ENCODE measurements at regions not wholly inside any gene's neighbourhood (a gene's known extent, or its start where the extent isn't known, plus 50 kb on each side); places are given as distances from the start of the nearest gene placed in this dataset.

GRCh38 chr2:439556-440402 lies 151.9 kb upstream of the ALKAL2 start:
- ChIA-PET POLR2A (no interaction called here), CTCF (no interaction called here)
- TF ChIP-seq FOXM1 (IDR thresholded peaks at IDR 0.05; ENCODE audit: borderline replicate concordance) (no peak), CTBP1 (IDR thresholded peaks at IDR 0.05; ENCODE audit: borderline replicate concordance) (no peak), NFRKB (IDR thresholded peaks at IDR 0.05) (no peak), SUZ12 (IDR thresholded peaks at IDR 0.05) (no peak), HDGF (IDR thresholded peaks at IDR 0.05; ENCODE audit: borderline replicate concordance) (no peak), FOXK2 (IDR thresholded peaks at IDR 0.05) (no peak), PKNOX1 (IDR thresholded peaks at IDR 0.05) (no peak), SP1 (IDR thresholded peaks at IDR 0.05) (no peak), BHLHE40 (IDR thresholded peaks at IDR 0.05; ENCODE audit: borderline replicate concordance) (no peak), FOXA1 (IDR thresholded peaks at IDR 0.05) (no peak), ZNF384 (IDR thresholded peaks at IDR 0.05) (no peak), ARNT (IDR thresholded peaks at IDR 0.05) (no peak), L3MBTL2 (conservative IDR thresholded peaks at IDR 0.05) (no peak), ELF4 (IDR thresholded peaks at IDR 0.05) (no peak)

GRCh38 chr2:439077-439476 lies 151.2 kb upstream of the ALKAL2 start:
- DNase-seq (ENCODE audit: extremely low spot score): no peak
- POLR2A ChIA-PET: no interaction called here
- peak; percentile 42 for TF ChIP-seq L3MBTL2 (conservative IDR thresholded peaks at IDR 0.05)
- TF ChIP-seq SP1 (IDR thresholded peaks at IDR 0.05): no peak
- CTCF ChIA-PET: no interaction called here

More at GRCh38 chr2:439556-440402, 151.9 kb upstream of the ALKAL2 start:
- DNase-seq (ENCODE audit: extremely low spot score): no peak

- ChIA-PET POLR2A (no interaction called here), CTCF (no interaction called here)
- no peak for DNase-seq (ENCODE audit: extremely low spot score)
- TF ChIP-seq ARNT (IDR thresholded peaks at IDR 0.05): no peak
- TF ChIP-seq PKNOX1 (IDR thresholded peaks at IDR 0.05): peak; percentile 28; the same call in 1 of the 2 replicates
- no peak for TF ChIP-seq ELF4 (IDR thresholded peaks at IDR 0.05)
These were observed 150.0 kb upstream of the ALKAL2 start for GRCh38 chr2:437756-438393.

GRCh38 chr2:437180-437579 lies 149.3 kb upstream of the ALKAL2 start:
- CTCF ChIA-PET: no interaction called here
- DNase-seq (ENCODE audit: extremely low spot score): no peak
- TF ChIP-seq TARDBP (IDR thresholded peaks at IDR 0.05) (no peak), CTBP1 (IDR thresholded peaks at IDR 0.05; ENCODE audit: borderline replicate concordance) (no peak), ARNT (IDR thresholded peaks at IDR 0.05) (no peak), LEF1 (IDR thresholded peaks at IDR 0.05; ENCODE audit: borderline replicate concordance) (no peak), SP1 (IDR thresholded peaks at IDR 0.05) (no peak)
- POLR2A ChIA-PET: no interaction called here

GRCh38 chr2:436205-436604 lies 148.3 kb upstream of the ALKAL2 start:
- no peak for DNase-seq (ENCODE audit: extremely low spot score)
- no peak for TF ChIP-seq SP1 (IDR thresholded peaks at IDR 0.05)
- no peak for TF ChIP-seq FOXM1 (IDR thresholded peaks at IDR 0.05; ENCODE audit: borderline replicate concordance)
- no peak for TF ChIP-seq LEF1 (IDR thresholded peaks at IDR 0.05; ENCODE audit: borderline replicate concordance)
- TF ChIP-seq SUZ12 (IDR thresholded peaks at IDR 0.05): no peak
- TF ChIP-seq ZNF384 (IDR thresholded peaks at IDR 0.05): no peak
- no peak for TF ChIP-seq FOXK2 (IDR thresholded peaks at IDR 0.05)
- no peak for TF ChIP-seq NFRKB (IDR thresholded peaks at IDR 0.05)
- TF ChIP-seq ARNT (IDR thresholded peaks at IDR 0.05): no peak
- TF ChIP-seq BHLHE40 (IDR thresholded peaks at IDR 0.05; ENCODE audit: borderline replicate concordance): no peak
- no peak for TF ChIP-seq L3MBTL2 (conservative IDR thresholded peaks at IDR 0.05)
- no peak for TF ChIP-seq FOXA1 (IDR thresholded peaks at IDR 0.05)
- TF ChIP-seq CTBP1 (IDR thresholded peaks at IDR 0.05; ENCODE audit: borderline replicate concordance): no peak
- no peak for TF ChIP-seq ELF4 (IDR thresholded peaks at IDR 0.05)
- TF ChIP-seq PKNOX1 (IDR thresholded peaks at IDR 0.05): no peak
- no peak for TF ChIP-seq HDGF (IDR thresholded peaks at IDR 0.05; ENCODE audit: borderline replicate concordance)
- no peak for TF ChIP-seq TARDBP (IDR thresholded peaks at IDR 0.05)
- POLR2A ChIA-PET: no interaction called here
- CTCF ChIA-PET: no interaction called here

GRCh38 chr2:434625-435024 lies 146.7 kb upstream of the ALKAL2 start:
- DNase-seq (ENCODE audit: extremely low spot score): no peak
- ChIA-PET POLR2A (no interaction called here), CTCF (no interaction called here)
- TF ChIP-seq ZNF384 (IDR thresholded peaks at IDR 0.05): no peak
- no peak for TF ChIP-seq SUZ12 (IDR thresholded peaks at IDR 0.05)
- TF ChIP-seq FOXM1 (IDR thresholded peaks at IDR 0.05; ENCODE audit: borderline replicate concordance): no peak
- no peak for TF ChIP-seq LEF1 (IDR thresholded peaks at IDR 0.05; ENCODE audit: borderline replicate concordance)
- TF ChIP-seq HDGF (IDR thresholded peaks at IDR 0.05; ENCODE audit: borderline replicate concordance): no peak
- no peak for TF ChIP-seq PKNOX1 (IDR thresholded peaks at IDR 0.05)
- TF ChIP-seq FOXK2 (IDR thresholded peaks at IDR 0.05): no peak
- no peak for TF ChIP-seq TARDBP (IDR thresholded peaks at IDR 0.05)
- no peak for TF ChIP-seq ARNT (IDR thresholded peaks at IDR 0.05)
- TF ChIP-seq L3MBTL2 (conservative IDR thresholded peaks at IDR 0.05): no peak
- no peak for TF ChIP-seq FOXA1 (IDR thresholded peaks at IDR 0.05)
- no peak for TF ChIP-seq CTBP1 (IDR thresholded peaks at IDR 0.05; ENCODE audit: borderline replicate concordance)
- TF ChIP-seq ELF4 (IDR thresholded peaks at IDR 0.05): no peak
- TF ChIP-seq BHLHE40 (IDR thresholded peaks at IDR 0.05; ENCODE audit: borderline replicate concordance): no peak

Measured in HEK293T (cell line).